HEK293 (cell line): ENCODE measurements at regions not wholly inside any gene's neighbourhood (a gene's known extent, or its start where the extent isn't known, plus 50 kb on each side); places are given as distances from the start of the nearest gene placed in this dataset.
A peak's percentile ranks its signal among the peaks of the same experiment; 100 is the strongest.

Source experiments
- CTCF ChIA-PET: fragments of 350-600 bp; formaldehyde crosslinking; extraction: SDS; loops from one replicate; lab custom pipeline; 2021; ENCODE audit warnings: antibody characterized with exemption; lab: Yijun Ruan, JAX
- POLR2A ChIA-PET: fragments of 300-600 bp; formaldehyde crosslinking; extraction: SDS; loops from one replicate; lab custom pipeline; 2020; ENCODE audit warnings: antibody characterized with exemption, inconsistent platforms; lab: Yijun Ruan, JAX
- H3K27ac ChIP-seq: fragments of 200-500 bp; sonication (Bioruptor generic); 2 replicates; pipeline ENCODE4 v1.5.1; 2014; ENCODE audit warnings: low read depth, low read length, control low read depth, inconsistent platforms; ENCODE audit errors: extremely low read depth
- H3K36me3 ChIP-seq, 2 experiments: fragments of 200-500 bp in 1 of 2; sonication (Bioruptor generic) in 1 of 2; 1 replicate in 1 of 2; 2 replicates in 1 of 2; pipeline ENCODE4 v1.5.1; 2014 to 2017; ENCODE audit warnings: inconsistent platforms in 2 of 2, low read length in 2 of 2; ENCODE audit not compliant: control insufficient read depth in 2 of 2, insufficient read depth in 1 of 2
- H3K4me1 ChIP-seq: fragments of 200-500 bp; sonication (Bioruptor generic); 2 replicates; pipeline ENCODE4 v1.5.1; 2014; ENCODE audit warnings: mild to moderate bottlenecking, low read length, inconsistent platforms; ENCODE audit not compliant: control insufficient read depth, insufficient read depth
- H3K4me3 ChIP-seq: 2 replicates; pipeline ENCODE4 v1.5.1; 2011; ENCODE audit warnings: low read depth, mild to moderate bottlenecking, control low read depth, low read length, moderate library complexity
- H3K9me3 ChIP-seq: fragments of 200-500 bp; sonication (Bioruptor generic); 2 replicates; pipeline ENCODE4 v1.5.1; 2014; ENCODE audit warnings: low read depth, low read length, inconsistent platforms; ENCODE audit not compliant: control insufficient read depth, insufficient read depth
- HOXD13 ChIP-seq: sonication (generic); formaldehyde crosslinking; IDR thresholded peaks from 2 replicates; pipeline ENCODE4 v1.8.0; 2022; ENCODE audit warnings: missing genetic modification reagents, borderline replicate concordance
- KLF1 ChIP-seq: fragments of 450-650 bp; formaldehyde crosslinking; IDR thresholded peaks from 2 replicates; pipeline ENCODE4 v1.5.1; 2016; ENCODE audit warnings: missing biosample characterization, missing genetic modification characterization
- KLF8 ChIP-seq: fragments of 450-650 bp; formaldehyde crosslinking; IDR thresholded peaks from 2 replicates; pipeline ENCODE4 v1.5.1; 2016; ENCODE audit warnings: missing biosample characterization, missing genetic modification characterization
- MYNN ChIP-seq: fragments of 450-650 bp; formaldehyde crosslinking; IDR thresholded peaks from 2 replicates; pipeline ENCODE4 v1.5.1; 2016; ENCODE audit warnings: missing biosample characterization, missing genetic modification characterization, borderline replicate concordance
- OSR2 ChIP-seq: fragments of 450-650 bp; formaldehyde crosslinking; IDR thresholded peaks from 2 replicates; pipeline ENCODE4 v1.5.1; 2016; ENCODE audit warnings: missing biosample characterization, missing genetic modification characterization
- REPIN1 ChIP-seq: fragments of 450-650 bp; formaldehyde crosslinking; IDR thresholded peaks from 2 replicates; pipeline ENCODE4 v1.5.1; 2017; ENCODE audit warnings: missing biosample characterization, missing genetic modification characterization, low read depth
- SCRT2 ChIP-seq: fragments of 450-650 bp; formaldehyde crosslinking; IDR thresholded peaks from 2 replicates; pipeline ENCODE4 v1.5.1; 2016; ENCODE audit warnings: missing biosample characterization, missing genetic modification characterization
- SP7 ChIP-seq: fragments of 450-650 bp; formaldehyde crosslinking; IDR thresholded peaks from 2 replicates; pipeline ENCODE4 v1.5.1; 2016; ENCODE audit warnings: missing biosample characterization, missing genetic modification characterization
- WT1 ChIP-seq: fragments of 450-650 bp; formaldehyde crosslinking; IDR thresholded peaks from 2 replicates; pipeline ENCODE4 v1.5.1; 2016; ENCODE audit warnings: missing biosample characterization, missing genetic modification characterization
- YY2 ChIP-seq: fragments of 450-650 bp; formaldehyde crosslinking; IDR thresholded peaks from 2 replicates; pipeline ENCODE4 v1.5.1; 2016; ENCODE audit warnings: missing biosample characterization, missing genetic modification characterization
- ZBTB1 ChIP-seq: fragments of 450-650 bp; formaldehyde crosslinking; IDR thresholded peaks from 2 replicates; pipeline ENCODE4 v1.5.1; 2016; ENCODE audit warnings: missing biosample characterization, missing genetic modification characterization
- ZBTB17 ChIP-seq: fragments of 450-650 bp; formaldehyde crosslinking; IDR thresholded peaks from 2 replicates; pipeline ENCODE4 v1.5.1; 2016; ENCODE audit warnings: missing biosample characterization, missing genetic modification characterization
- ZBTB21 ChIP-seq: fragments of 450-650 bp; formaldehyde crosslinking; IDR thresholded peaks from 2 replicates; pipeline ENCODE4 v1.5.1; 2017; ENCODE audit warnings: missing biosample characterization, missing genetic modification characterization
- ZBTB6 ChIP-seq: fragments of 450-650 bp; formaldehyde crosslinking; IDR thresholded peaks from 2 replicates; pipeline ENCODE4 v1.5.1; 2017; ENCODE audit warnings: missing biosample characterization, missing genetic modification characterization
- ZFP37 ChIP-seq: fragments of 450-650 bp; formaldehyde crosslinking; IDR thresholded peaks from 2 replicates; pipeline ENCODE4 v1.5.1; 2016; ENCODE audit warnings: missing biosample characterization, missing genetic modification characterization
- ZNF121 ChIP-seq: fragments of 450-650 bp; formaldehyde crosslinking; IDR thresholded peaks from 2 replicates; pipeline ENCODE4 v1.5.1; 2016; ENCODE audit warnings: missing biosample characterization, missing genetic modification characterization
- ZNF155 ChIP-seq: fragments of 450-650 bp; formaldehyde crosslinking; IDR thresholded peaks from 2 replicates; pipeline ENCODE4 v1.5.1; 2016; ENCODE audit warnings: missing biosample characterization, missing genetic modification characterization
- ZNF157 ChIP-seq: fragments of 450-650 bp; formaldehyde crosslinking; IDR thresholded peaks from 2 replicates; pipeline ENCODE4 v1.5.1; 2016; ENCODE audit warnings: missing biosample characterization, missing genetic modification characterization
- ZNF184 ChIP-seq: fragments of 450-650 bp; IDR thresholded peaks from 2 replicates; pipeline ENCODE4 v1.5.1; 2018; ENCODE audit warnings: missing biosample characterization, mild to moderate bottlenecking, missing genetic modification characterization
- ZNF2 ChIP-seq: fragments of 450-650 bp; formaldehyde crosslinking; IDR thresholded peaks from 2 replicates; pipeline ENCODE4 v1.5.1; 2016; ENCODE audit warnings: missing biosample characterization, missing genetic modification characterization
- ZNF221 ChIP-seq: fragments of 450-650 bp; formaldehyde crosslinking; IDR thresholded peaks from 2 replicates; pipeline ENCODE4 v1.5.1; 2017; ENCODE audit warnings: missing biosample characterization, missing genetic modification characterization, borderline replicate concordance
- ZNF335 ChIP-seq: fragments of 450-650 bp; formaldehyde crosslinking; conservative IDR thresholded peaks from 2 replicates; pipeline ENCODE4 v1.5.1; 2016; ENCODE audit warnings: missing biosample characterization, missing genetic modification characterization
- ZNF341 ChIP-seq: fragments of 450-650 bp; formaldehyde crosslinking; IDR thresholded peaks from 2 replicates; pipeline ENCODE4; 2016; ENCODE audit warnings: low read depth, missing biosample characterization, missing genetic modification characterization
- ZNF350 ChIP-seq: fragments of 450-650 bp; formaldehyde crosslinking; IDR thresholded peaks from 2 replicates; pipeline ENCODE4 v1.5.0; 2017; ENCODE audit warnings: missing biosample characterization, mild to moderate bottlenecking, missing genetic modification characterization
- ZNF354C ChIP-seq: fragments of 450-650 bp; formaldehyde crosslinking; IDR thresholded peaks from 2 replicates; pipeline ENCODE4 v1.5.1; 2016; ENCODE audit warnings: missing biosample characterization, missing genetic modification characterization, low read depth, borderline replicate concordance
- ZNF366 ChIP-seq: fragments of 450-650 bp; formaldehyde crosslinking; conservative IDR thresholded peaks from 2 replicates; pipeline ENCODE4 v1.5.1; 2016; ENCODE audit warnings: missing biosample characterization, missing genetic modification characterization
- ZNF423 ChIP-seq: fragments of 450-650 bp; formaldehyde crosslinking; IDR thresholded peaks from 2 replicates; pipeline ENCODE4 v1.5.1; 2016; ENCODE audit warnings: missing biosample characterization, missing genetic modification characterization
- ZNF433 ChIP-seq: fragments of 450-650 bp; formaldehyde crosslinking; IDR thresholded peaks from 2 replicates; pipeline ENCODE4 v1.5.1; 2016; ENCODE audit warnings: missing biosample characterization, missing genetic modification characterization, low read depth
- ZNF449 ChIP-seq: fragments of 450-650 bp; formaldehyde crosslinking; IDR thresholded peaks from 2 replicates; pipeline ENCODE4 v1.5.1; 2017; ENCODE audit warnings: missing biosample characterization, mild to moderate bottlenecking, missing genetic modification characterization, moderate library complexity
- ZNF48 ChIP-seq: fragments of 450-650 bp; formaldehyde crosslinking; IDR thresholded peaks from 2 replicates; pipeline ENCODE4 v1.5.1; 2016; ENCODE audit warnings: missing biosample characterization, missing genetic modification characterization
- ZNF513 ChIP-seq: fragments of 450-650 bp; IDR thresholded peaks from 2 replicates; pipeline ENCODE4 v1.5.1; 2018; ENCODE audit warnings: missing biosample characterization, missing genetic modification characterization
- ZNF610 ChIP-seq: fragments of 450-650 bp; formaldehyde crosslinking; IDR thresholded peaks from 2 replicates; pipeline ENCODE4 v1.5.1; 2016; ENCODE audit warnings: missing biosample characterization, missing genetic modification characterization, borderline replicate concordance
- ZNF621 ChIP-seq: fragments of 450-650 bp; formaldehyde crosslinking; IDR thresholded peaks from 2 replicates; pipeline ENCODE4 v1.5.1; 2017; ENCODE audit warnings: missing biosample characterization, missing genetic modification characterization
- ZNF626 ChIP-seq: fragments of 450-650 bp; sonication (Bioruptor Pico); formaldehyde crosslinking; IDR thresholded peaks from 2 replicates; pipeline ENCODE4 v1.5.1; 2018; ENCODE audit warnings: missing biosample characterization, missing genetic modification characterization, inconsistent platforms
- ZNF660 ChIP-seq: fragments of 450-650 bp; IDR thresholded peaks from 2 replicates; pipeline ENCODE4 v1.5.1; 2018; ENCODE audit warnings: missing biosample characterization, mild to moderate bottlenecking, missing genetic modification characterization
- ZNF76 ChIP-seq: fragments of 450-650 bp; formaldehyde crosslinking; IDR thresholded peaks from 2 replicates; pipeline ENCODE4; 2016; ENCODE audit warnings: low read depth, missing biosample characterization, missing genetic modification characterization, borderline replicate concordance
- ZNF776 ChIP-seq: fragments of 450-650 bp; formaldehyde crosslinking; IDR thresholded peaks from 2 replicates; pipeline ENCODE4 v1.5.0; 2017; ENCODE audit warnings: missing biosample characterization, missing genetic modification characterization, borderline replicate concordance
- ZXDB ChIP-seq: fragments of 450-650 bp; formaldehyde crosslinking; IDR thresholded peaks from 2 replicates; pipeline ENCODE4 v1.5.1; 2016; ENCODE audit warnings: missing biosample characterization, missing genetic modification characterization

GRCh38 chr1:165056914-165057313, 299.6 kb downstream of the LMX1A start (continued):
- peak; percentile 70 for TF ChIP-seq ZNF366 (tag by site-specific recombination)
- peak; percentile 71 for TF ChIP-seq MYNN (tag by site-specific recombination)
- no peak for TF ChIP-seq ZNF621 (tag by site-specific recombination)
- no peak for TF ChIP-seq ZNF626 (tag by site-specific recombination)
- no peak for TF ChIP-seq ZNF449 (tag by site-specific recombination)
- no peak for TF ChIP-seq KLF8 (tag by site-specific recombination)
- TF ChIP-seq ZNF121 (tag by site-specific recombination): no peak
- no peak for TF ChIP-seq ZBTB21 (tag by site-specific recombination)
- no peak for TF ChIP-seq YY2 (tag by site-specific recombination)
- TF ChIP-seq ZBTB1: no peak
- no peak for TF ChIP-seq ZNF610 (tag by site-specific recombination)
- no peak for TF ChIP-seq WT1
- TF ChIP-seq ZNF341 (tag by site-specific recombination): no peak
- TF ChIP-seq ZNF335 (tag by site-specific recombination): peak; percentile 37; the same call in 1 of the 2 replicates
- TF ChIP-seq ZBTB17 (tag by site-specific recombination): no peak
- no peak for TF ChIP-seq REPIN1 (tag by site-specific recombination)
- no peak for TF ChIP-seq ZBTB6
- no peak for TF ChIP-seq ZNF423
- TF ChIP-seq ZNF354C (tag by site-specific recombination): no peak
- TF ChIP-seq HOXD13 (CRISPR knock-in tag): no peak
- no peak for TF ChIP-seq KLF1 (tag by site-specific recombination)
- TF ChIP-seq ZNF513: no peak
- TF ChIP-seq ZNF350 (tag by site-specific recombination): no peak
- TF ChIP-seq ZNF155: no peak
- peak; percentile 79 for TF ChIP-seq ZNF184 (tag by site-specific recombination)
- TF ChIP-seq ZNF221 (tag by site-specific recombination): no peak
- TF ChIP-seq, all 188 proteins: peak for 8

GRCh38 chr1:165055581-165055980, 300.9 kb downstream of the LMX1A start:
- no peaks in the 10 kb centered on the region for H3K36me3 ChIP-seq
- no peaks in the 10 kb centered on the region for H3K4me1 ChIP-seq
- ChIA-PET CTCF (no interaction called here), POLR2A (no interaction called here)
- no peaks in the 10 kb centered on the region for H3K9me3 ChIP-seq
- H3K27ac ChIP-seq: no peak overlapping the region
- no peak overlapping the region for H3K4me3 ChIP-seq
- TF ChIP-seq ZNF76 (tag by site-specific recombination): no peak
- TF ChIP-seq ZNF449 (tag by site-specific recombination): no peak
- no peak for TF ChIP-seq ZNF2
- TF ChIP-seq ZNF121 (tag by site-specific recombination): no peak
- TF ChIP-seq ZNF157 (tag by site-specific recombination): no peak
- no peak for TF ChIP-seq ZFP37 (tag by site-specific recombination)
- no peak for TF ChIP-seq ZNF660
- TF ChIP-seq ZNF433 (tag by site-specific recombination): no peak
- TF ChIP-seq OSR2 (tag by site-specific recombination): no peak
- TF ChIP-seq SP7 (tag by site-specific recombination): no peak
- no peak for TF ChIP-seq ZNF776 (tag by site-specific recombination)
- no peak for TF ChIP-seq SCRT2 (tag by site-specific recombination)
- TF ChIP-seq ZXDB (tag by site-specific recombination): no peak
- TF ChIP-seq ZNF48 (tag by site-specific recombination): no peak
